OCI-LY1 (cell line): ENCODE measurements at regions not wholly inside any gene's neighbourhood (a gene's known extent, or its start where the extent isn't known, plus 50 kb on each side); places are given as distances from the start of the nearest gene placed in this dataset.

Experiments
- EZH2 ChIP-seq: fragments of 200-600 bp; sonication (generic), shearing (Covaris generic); IDR thresholded peaks from 2 replicates; pipeline ENCODE4 v1.8.0; 2017; ENCODE audit warnings: borderline replicate concordance, mixed run types, mild to moderate bottlenecking, antibody characterized with exemption, low read length, moderate library complexity, mixed read lengths
- TF ChIP-seq, protein P1 (sequence below): fragments of 200-600 bp; sonication (generic), shearing (Covaris generic); IDR thresholded peaks from 2 replicates; pipeline ENCODE4 v1.5.1; 2017; ENCODE audit warnings: mild to moderate bottlenecking, antibody characterized with exemption, low read length, moderate library complexity, mixed read lengths

DNA sequence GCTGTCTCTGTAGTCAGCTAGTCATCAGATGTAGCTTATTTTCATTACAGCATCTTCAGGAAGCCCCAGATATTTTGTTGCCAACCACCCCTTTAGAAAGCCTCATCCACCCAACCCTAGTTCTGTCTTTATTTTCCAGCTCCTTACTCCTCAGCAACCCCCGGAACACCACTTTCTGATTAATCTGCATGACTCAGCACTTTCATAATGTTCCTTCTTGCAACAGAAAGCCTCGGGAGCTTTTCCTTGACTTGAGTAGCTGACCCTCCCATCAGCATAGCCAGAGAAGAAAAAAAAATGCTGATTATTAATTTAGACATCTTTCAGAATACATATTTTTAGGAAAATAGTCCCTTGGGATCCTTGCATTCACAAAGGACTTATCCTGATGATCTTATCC lies 244.0 kb upstream of the CXCL12 start:
- TF ChIP-seq, protein P1, sequence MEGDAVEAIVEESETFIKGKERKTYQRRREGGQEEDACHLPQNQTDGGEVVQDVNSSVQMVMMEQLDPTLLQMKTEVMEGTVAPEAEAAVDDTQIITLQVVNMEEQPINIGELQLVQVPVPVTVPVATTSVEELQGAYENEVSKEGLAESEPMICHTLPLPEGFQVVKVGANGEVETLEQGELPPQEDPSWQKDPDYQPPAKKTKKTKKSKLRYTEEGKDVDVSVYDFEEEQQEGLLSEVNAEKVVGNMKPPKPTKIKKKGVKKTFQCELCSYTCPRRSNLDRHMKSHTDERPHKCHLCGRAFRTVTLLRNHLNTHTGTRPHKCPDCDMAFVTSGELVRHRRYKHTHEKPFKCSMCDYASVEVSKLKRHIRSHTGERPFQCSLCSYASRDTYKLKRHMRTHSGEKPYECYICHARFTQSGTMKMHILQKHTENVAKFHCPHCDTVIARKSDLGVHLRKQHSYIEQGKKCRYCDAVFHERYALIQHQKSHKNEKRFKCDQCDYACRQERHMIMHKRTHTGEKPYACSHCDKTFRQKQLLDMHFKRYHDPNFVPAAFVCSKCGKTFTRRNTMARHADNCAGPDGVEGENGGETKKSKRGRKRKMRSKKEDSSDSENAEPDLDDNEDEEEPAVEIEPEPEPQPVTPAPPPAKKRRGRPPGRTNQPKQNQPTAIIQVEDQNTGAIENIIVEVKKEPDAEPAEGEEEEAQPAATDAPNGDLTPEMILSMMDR, result no peak
- TF ChIP-seq EZH2, result no peak
